Thyroid gland (tissue), 4 donors: ENCODE measurements at regions not wholly inside any gene's neighbourhood (a gene's known extent, or its start where the extent isn't known, plus 50 kb on each side); places are given as distances from the start of the nearest gene placed in this dataset.

Source experiments
- DNase-seq, 2 donors: peaks; one replicate each; pipeline ENCODE4 v3.0.0-alpha.2; 2019
- H3K27ac ChIP-seq, 3 donors: fragments of 200-600 bp; sonication (generic); 1 replicate in 2 of 3; 2 replicates in 1 of 3; pipeline ENCODE4 v1.5.1; 2016 to 2019; ENCODE audit warnings: mild to moderate bottlenecking in 1 of 3, moderate library complexity in 1 of 3
- H3K27me3 ChIP-seq: fragments of 200-600 bp; sonication (generic); one replicate; pipeline ENCODE4 v1.5.1; 2019
- H3K36me3 ChIP-seq, 2 donors: fragments of 200-600 bp; sonication (generic); one replicate each; pipeline ENCODE4 v1.5.1; 2016 to 2019
- H3K4me1 ChIP-seq, 2 donors: fragments of 200-600 bp; sonication (generic); one replicate each; pipeline ENCODE4 v1.5.1; 2017 to 2019
- H3K4me3 ChIP-seq, 3 donors: fragments of 200-600 bp; sonication (generic); replicated peaks in 1 of 3; 1 replicate in 2 of 3; 2 replicates in 1 of 3; pipeline ENCODE4 v1.5.1; 2016; ENCODE audit warnings: mild to moderate bottlenecking in 1 of 3
- H3K9me3 ChIP-seq: fragments of 200-600 bp; sonication (generic); one replicate; pipeline ENCODE4 v1.5.1; 2017
- CTCF ChIP-seq, 6 experiments: fragments of 200-600 bp in 3 of 6; fragments of 450-650 bp in 3 of 6; sonication (generic) in 3 of 6; IDR thresholded peaks; one replicate each; pipeline ENCODE4 v1.5.1; 2016 to 2019; ENCODE audit warnings: antibody characterized with exemption in 6 of 6, mild to moderate bottlenecking in 2 of 6, inconsistent platforms in 1 of 6, moderate library complexity in 1 of 6
- POLR2A ChIP-seq, 2 donors: fragments of 450-650 bp; IDR thresholded peaks; one replicate each; pipeline ENCODE4 v1.6.1; 2017; ENCODE audit warnings: antibody characterized with exemption in 2 of 2, mild to moderate bottlenecking in 2 of 2, moderate library complexity in 1 of 2
- WGBS, 2 donors: methylation state at CpG; one replicate each; pipeline ENCODE4 v1.1.5; 2017; 5-methylcytosine and 5-hydroxymethylcytosine counted together
- intact Hi-C: fragments of 100-400 bp; cut with DNase I; formaldehyde crosslinking; loops from one replicate; pipeline ENCODE4 v1.15.1; 2023

GRCh38 chr7:128176696-128177095 lies 64.4 kb upstream of the LEP start:
- Histone ChIP-seq H3K27me3 (no peaks in the 10 kb centered on the region), H3K4me1 (no peaks in the 10 kb centered on the region), H3K27ac (no peak overlapping the region), H3K36me3 (no peaks in the 10 kb centered on the region), H3K9me3 (no peaks in the 10 kb centered on the region), H3K4me3 (no peak overlapping the region)
- intact Hi-C loops: no loop called here
- DNase-seq: no peak
- TF ChIP-seq POLR2A (IDR thresholded peaks at IDR 0.05) (no peak), CTCF (IDR thresholded peaks at IDR 0.05) (no peak)
- 78 to 79% methylated on average over 7 of the region's 7 CpGs for WGBS, 2 donors

GRCh38 chr7:128177768-128178550 lies 63.1 kb upstream of the LEP start:
- Histone ChIP-seq H3K4me3 (no peak overlapping the region), H3K27ac (no peak overlapping the region), H3K9me3 (no peaks in the 10 kb centered on the region), H3K27me3 (no peaks in the 10 kb centered on the region), H3K36me3 (no peaks in the 10 kb centered on the region), H3K4me1 (no peaks in the 10 kb centered on the region)
- TF ChIP-seq POLR2A (IDR thresholded peaks at IDR 0.05) (no peak), CTCF (IDR thresholded peaks at IDR 0.05) (no peak)
- 47 to 49% methylated on average over 9 of the region's 9 CpGs for WGBS, 2 donors
- no peak for DNase-seq
- intact Hi-C loops: no loop called here

- Histone ChIP-seq H3K27ac (no peak overlapping the region), H3K9me3 (no peaks in the 10 kb centered on the region), H3K4me1 (no peaks in the 10 kb centered on the region), H3K4me3 (no peak overlapping the region), H3K36me3 (no peaks in the 10 kb centered on the region), H3K27me3 (no peaks in the 10 kb centered on the region)
- intact Hi-C loops: no loop called here
- no peak for TF ChIP-seq CTCF (IDR thresholded peaks at IDR 0.05)
- no peak for TF ChIP-seq POLR2A (IDR thresholded peaks at IDR 0.05)
- WGBS, 2 donors: 67 to 95% methylated on average over 1 to 2 of the region's 3 CpGs
- DNase-seq: no peak
These were observed 62.5 kb upstream of the LEP start for GRCh38 chr7:128178611-128179010.

- no peak for DNase-seq
- Histone ChIP-seq H3K27ac (no peak overlapping the region), H3K9me3 (no peaks in the 10 kb centered on the region), H3K27me3 (peaks cover 9% of the 10 kb centered on the region), H3K36me3 (no peaks in the 10 kb centered on the region), H3K4me3 (no peak overlapping the region), H3K4me1 (no peaks in the 10 kb centered on the region)
- WGBS, 2 donors: 73 to 78% methylated on average over 16 of the region's 16 CpGs
- TF ChIP-seq POLR2A (IDR thresholded peaks at IDR 0.05): no peak
- TF ChIP-seq CTCF (IDR thresholded peaks at IDR 0.05): no peak
- intact Hi-C loops: no loop called here
These were observed 52.5 kb upstream of the LEP start for GRCh38 chr7:128188396-128189230.
